ENCODE measurements at regions not wholly inside any gene's neighbourhood (a gene's known extent, or its start where the extent isn't known, plus 50 kb on each side); places are given as distances from the start of the nearest gene placed in this dataset.
A peak's percentile ranks its signal among the peaks of the same experiment; 100 is the strongest.

DNA sequence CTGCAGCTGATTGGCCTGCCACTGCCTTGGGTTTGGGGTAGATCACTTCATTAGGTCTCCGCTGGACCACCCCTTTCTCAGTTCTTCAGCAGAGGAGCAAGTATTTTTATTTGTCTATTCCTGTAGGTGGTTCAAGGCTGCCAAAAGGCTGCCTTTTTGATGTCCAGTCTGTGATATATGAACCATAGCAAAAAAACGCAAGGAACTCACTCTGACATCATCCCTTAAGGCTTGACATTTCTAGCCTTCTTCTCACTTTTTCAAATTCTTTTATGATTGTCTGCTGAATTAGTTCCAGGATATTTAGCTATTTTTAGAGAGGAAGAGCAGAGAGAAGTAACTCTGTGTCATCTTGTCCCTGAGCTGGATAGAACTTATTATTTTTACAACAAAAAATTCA is 269.2 kb downstream of the BAMBI start:
- no peak overlapping the region for H3K27ac ChIP-seq
- DNase-seq (ENCODE audit: low read depth, low spot score), result no peak

- no peak overlapping the region for H3K27ac ChIP-seq
- no peak for DNase-seq (ENCODE audit: low read depth, low spot score)
Measured at GRCh38 chr10:28947171-28947570, 269.9 kb downstream of the BAMBI start.

DNA sequence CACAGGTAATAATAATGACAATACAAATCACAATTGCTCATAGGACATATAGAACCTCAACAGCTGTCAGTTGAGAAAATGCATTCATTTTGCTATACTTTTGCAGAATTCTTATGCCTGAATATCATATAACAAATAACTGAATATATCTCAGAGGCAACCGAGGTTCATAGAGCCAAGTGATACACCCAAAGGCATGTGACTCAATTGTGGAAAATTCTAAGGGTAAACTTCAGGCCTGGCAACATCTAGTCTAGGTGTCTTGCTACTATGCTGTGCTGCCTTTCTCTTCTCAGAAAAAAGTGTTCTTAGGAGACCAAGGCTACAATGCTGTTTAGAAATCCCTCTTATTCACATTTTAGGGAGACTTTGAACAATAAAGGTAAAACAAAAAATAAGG is 270.7 kb downstream of the BAMBI start:
- H3K27ac ChIP-seq, result peak overlapping the region; percentile 65
- DNase-seq (ENCODE audit: low read depth, low spot score), result no peak

GRCh38 chr10:28949005-28950004 is 272.0 kb downstream of the BAMBI start:
- no peak for DNase-seq (ENCODE audit: low read depth, low spot score)
- H3K27ac ChIP-seq, result peak overlapping the region; percentile 65

GRCh38 chr10:28951484-28951883 is 274.2 kb downstream of the BAMBI start:
- no peak overlapping the region for H3K27ac ChIP-seq
- DNase-seq (ENCODE audit: low read depth, low spot score), result no peak

GRCh38 chr10:28952523-28952922 is 275.2 kb downstream of the BAMBI start:
- H3K27ac ChIP-seq, result no peak overlapping the region
- no peak for DNase-seq (ENCODE audit: low read depth, low spot score)

GRCh38 chr10:28954211-28954610 is 276.9 kb downstream of the BAMBI start:
- no peak for DNase-seq (ENCODE audit: low read depth, low spot score)
- no peak overlapping the region for H3K27ac ChIP-seq

GRCh38 chr10:28958468-28958867 is 281.1 kb downstream of the BAMBI start:
- H3K27ac ChIP-seq, result no peak overlapping the region
- no peak for DNase-seq (ENCODE audit: low read depth, low spot score)

- DNase-seq (ENCODE audit: low read depth, low spot score), result no peak
- H3K27ac ChIP-seq, result no peak overlapping the region
Measured at GRCh38 chr10:28959850-28960501, 282.7 kb downstream of the BAMBI start.

DNA sequence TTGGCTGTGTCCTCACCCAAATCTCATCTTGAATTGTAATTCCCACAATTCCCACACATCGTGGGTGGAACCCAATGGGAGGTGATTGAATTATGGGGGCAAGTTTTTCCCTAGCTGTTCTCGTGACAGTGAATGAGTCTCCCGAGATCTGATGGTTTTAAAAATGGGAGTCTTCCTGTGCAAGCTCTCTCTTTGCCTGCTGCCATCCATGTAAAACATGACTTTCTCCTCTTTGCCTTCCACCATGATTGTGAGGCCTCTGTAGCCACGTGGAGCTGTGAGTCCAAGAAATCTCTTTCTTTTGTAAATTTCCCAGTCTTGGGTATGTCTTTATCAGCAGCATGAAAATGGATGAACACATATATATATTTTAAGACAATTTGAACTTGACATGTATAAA is 285.4 kb downstream of the BAMBI start:
- DNase-seq (ENCODE audit: low read depth, low spot score), result no peak
- H3K27ac ChIP-seq, result no peak overlapping the region

DNA sequence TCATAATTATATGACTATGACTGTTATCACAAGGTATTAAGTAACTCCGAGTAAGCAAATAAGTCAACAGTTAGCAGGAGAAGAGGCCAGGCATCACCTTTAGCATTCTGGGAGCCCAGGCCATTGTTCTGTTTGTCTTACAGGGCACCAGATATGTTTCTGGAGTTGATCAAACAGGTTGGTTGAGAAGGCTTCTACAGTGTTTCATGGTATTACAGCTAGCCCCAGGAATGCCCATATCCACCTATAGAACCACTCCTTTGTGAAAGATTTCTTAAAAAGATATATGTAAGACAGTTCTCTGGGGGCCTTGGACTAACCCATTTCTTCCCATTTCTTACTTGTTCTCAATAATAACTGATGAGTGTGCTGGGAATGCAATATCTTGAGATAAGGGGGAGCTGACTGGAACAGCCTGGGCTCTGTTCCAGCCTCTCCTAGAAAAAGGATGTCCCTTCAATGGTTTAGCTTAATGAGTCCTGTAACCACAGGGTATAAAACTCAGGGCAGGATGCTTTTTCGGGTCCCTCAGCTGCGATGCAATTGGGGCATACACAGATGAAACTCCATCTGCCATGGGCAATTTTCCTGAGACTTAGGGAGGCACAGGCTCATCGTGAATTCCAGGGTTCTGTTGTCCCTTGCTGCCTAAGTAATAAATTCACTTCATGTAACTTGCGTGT is 286.4 kb downstream of the BAMBI start:
- H3K27ac ChIP-seq, result no peak overlapping the region
- no peak for DNase-seq (ENCODE audit: low read depth, low spot score)

DNA sequence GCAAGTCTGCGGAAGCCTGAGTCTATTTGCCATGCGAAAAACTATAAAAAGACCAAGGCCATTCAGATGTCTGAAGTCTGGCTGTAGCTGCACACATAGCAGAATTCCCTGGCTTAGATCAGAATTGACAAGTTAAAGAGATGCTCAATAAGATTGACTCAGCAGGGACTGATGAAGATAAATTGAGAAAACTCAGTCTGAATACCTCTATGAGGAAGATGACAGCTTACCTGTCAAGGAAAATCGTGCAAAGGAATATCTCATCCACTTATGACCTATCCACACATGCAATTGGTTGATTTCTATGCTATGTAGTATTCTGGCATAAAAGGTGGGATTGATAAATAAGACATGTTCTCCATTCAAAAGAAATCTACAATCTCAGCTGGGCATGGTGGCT is 288.6 kb downstream of the BAMBI start:
- DNase-seq (ENCODE audit: low read depth, low spot score), result no peak

GRCh38 chr10:28967031-28967430 is 289.7 kb downstream of the BAMBI start:
- no peak for DNase-seq (ENCODE audit: low read depth, low spot score)
- H3K27ac ChIP-seq, result no peak overlapping the region

More for the DNA sequence above, 288.6 kb downstream of the BAMBI start:
- no peak overlapping the region for H3K27ac ChIP-seq

DNA sequence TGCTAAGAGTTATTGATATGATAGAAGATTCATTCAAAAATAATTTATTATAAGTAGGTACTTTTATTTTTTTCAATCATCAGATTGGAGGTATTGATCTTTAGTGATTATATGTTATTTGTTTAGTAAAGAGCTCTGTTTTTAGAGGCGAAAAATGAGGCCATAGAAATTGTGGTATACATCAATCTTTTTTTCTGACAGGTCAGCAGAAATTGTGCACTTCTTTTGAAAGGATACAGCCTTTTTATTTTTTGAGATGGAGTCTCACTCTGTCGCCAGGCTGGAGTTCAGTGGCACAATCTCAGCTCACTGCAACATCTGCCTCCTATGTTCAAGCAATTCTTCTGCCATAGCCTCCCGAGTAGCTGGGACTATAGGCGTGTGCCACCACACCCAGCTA is 292.1 kb downstream of the BAMBI start:
- DNase-seq (ENCODE audit: low read depth, low spot score), result no peak
- no peak overlapping the region for H3K27ac ChIP-seq

DNA sequence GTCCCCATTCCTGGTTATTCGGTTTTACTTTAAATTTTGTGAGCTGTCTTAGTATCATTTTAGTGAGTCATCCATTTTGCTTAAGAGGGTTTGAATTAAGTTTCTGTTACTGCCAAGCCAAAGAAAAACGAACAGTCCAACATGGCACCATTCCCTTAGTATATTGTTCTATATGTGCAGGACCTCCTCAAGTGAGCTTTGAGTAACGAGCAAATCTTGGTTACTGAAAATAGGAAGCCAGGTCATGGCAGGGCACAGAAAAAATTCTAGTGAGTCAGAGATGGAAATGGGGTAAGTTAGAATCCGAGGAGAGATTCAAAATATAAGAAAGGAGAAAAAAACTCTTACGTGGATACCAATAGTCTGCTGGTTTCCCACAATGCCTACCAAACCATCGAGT is 292.9 kb downstream of the BAMBI start:
- no peak overlapping the region for H3K27ac ChIP-seq
- DNase-seq (ENCODE audit: low read depth, low spot score), result no peak

GRCh38 chr10:28971255-28971654 is 293.9 kb downstream of the BAMBI start:
- peak overlapping the region; percentile 58 for H3K27ac ChIP-seq
- DNase-seq (ENCODE audit: low read depth, low spot score), result no peak

- peak overlapping the region; percentile 58 for H3K27ac ChIP-seq
- no peak for DNase-seq (ENCODE audit: low read depth, low spot score)
Measured at GRCh38 chr10:28971764-28972163, 294.4 kb downstream of the BAMBI start.

GRCh38 chr10:28973309-28973972 is 296.1 kb downstream of the BAMBI start:
- no peak for DNase-seq (ENCODE audit: low read depth, low spot score)
- H3K27ac ChIP-seq, result no peak overlapping the region

DNA sequence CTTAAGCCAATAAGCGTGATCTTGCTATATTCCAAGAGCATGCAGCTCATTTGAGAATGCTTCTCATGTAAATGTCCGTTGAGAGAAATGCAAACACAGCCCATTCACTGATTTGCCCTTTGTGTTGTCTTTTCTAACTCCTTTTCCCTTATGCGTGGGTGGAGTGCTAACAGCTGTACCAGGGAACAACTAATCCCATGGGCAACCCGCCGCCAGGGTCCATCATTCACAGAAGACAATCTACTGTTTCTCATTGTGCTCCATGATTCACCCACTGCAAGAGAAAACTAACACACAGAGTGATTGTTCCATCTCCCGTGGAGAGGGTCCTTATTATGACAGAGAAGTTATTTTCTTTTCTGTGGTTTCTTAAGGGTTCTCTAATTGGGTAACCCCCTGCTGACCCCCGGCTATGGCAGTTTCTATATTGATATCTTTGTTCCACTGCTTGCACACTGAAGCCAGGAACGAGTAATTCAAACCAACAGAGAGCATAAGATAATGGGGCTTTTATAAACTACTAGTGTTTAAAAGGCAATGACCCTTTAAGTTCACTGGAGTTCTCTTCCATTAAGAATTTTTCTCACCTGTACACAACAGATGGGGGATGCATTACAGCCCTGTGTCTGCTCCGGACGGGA is 298.7 kb downstream of the BAMBI start:
- DNase-seq (ENCODE audit: low read depth, low spot score), result no peak
- no peak overlapping the region for H3K27ac ChIP-seq

- DNase-seq (ENCODE audit: low read depth, low spot score), result no peak
- H3K27ac ChIP-seq, result no peak overlapping the region
Measured at GRCh38 chr10:28977518-28977917, 300.2 kb downstream of the BAMBI start.

Data from epithelial cell of prostate (primary cell).